AG08396 (cell line): ENCODE measurements at regions not wholly inside any gene's neighbourhood (a gene's known extent, or its start where the extent isn't known, plus 50 kb on each side); places are given as distances from the start of the nearest gene placed in this dataset.
"Not testable (repeated sequence)": the region's sequence is repeated elsewhere in the genome, so short reads cannot be mapped to it uniquely, and the experiment has no call there.

Source experiments
- DNase-seq: peaks from one replicate; pipeline ENCODE4 v3.0.0; 2012; ENCODE audit warnings: low spot score, mixed read lengths

DNA sequence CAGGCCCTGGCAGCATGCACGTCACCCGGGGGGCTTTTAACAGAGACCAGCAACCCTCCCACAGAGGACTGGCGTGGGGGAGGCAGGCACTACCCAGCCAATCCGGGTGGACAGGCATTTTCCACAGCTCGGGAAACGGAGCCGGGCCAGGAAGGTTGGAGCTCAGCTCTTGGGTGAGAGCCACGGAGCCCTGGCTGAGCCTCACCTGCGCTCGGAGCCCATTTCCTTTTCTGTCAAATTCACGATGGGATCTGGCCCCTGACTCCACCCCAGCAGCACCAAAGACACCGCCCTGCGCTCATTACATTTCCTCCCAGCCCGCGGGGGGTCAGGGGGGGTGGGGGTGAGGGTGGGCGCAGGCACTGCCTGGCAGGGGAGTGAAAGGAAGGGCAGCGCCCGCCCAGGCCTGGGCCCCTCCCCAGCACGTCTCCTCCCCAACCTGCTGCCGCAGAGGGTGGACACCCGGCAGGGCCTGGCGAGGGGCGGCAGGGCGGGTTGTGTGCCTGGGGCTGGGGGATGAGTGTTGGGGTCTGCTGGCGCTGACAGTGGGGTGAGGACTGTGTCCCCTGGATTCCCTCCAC, 145.4 kb downstream of the LAT start:
- DNase-seq = not testable (repeated sequence)

DNA sequence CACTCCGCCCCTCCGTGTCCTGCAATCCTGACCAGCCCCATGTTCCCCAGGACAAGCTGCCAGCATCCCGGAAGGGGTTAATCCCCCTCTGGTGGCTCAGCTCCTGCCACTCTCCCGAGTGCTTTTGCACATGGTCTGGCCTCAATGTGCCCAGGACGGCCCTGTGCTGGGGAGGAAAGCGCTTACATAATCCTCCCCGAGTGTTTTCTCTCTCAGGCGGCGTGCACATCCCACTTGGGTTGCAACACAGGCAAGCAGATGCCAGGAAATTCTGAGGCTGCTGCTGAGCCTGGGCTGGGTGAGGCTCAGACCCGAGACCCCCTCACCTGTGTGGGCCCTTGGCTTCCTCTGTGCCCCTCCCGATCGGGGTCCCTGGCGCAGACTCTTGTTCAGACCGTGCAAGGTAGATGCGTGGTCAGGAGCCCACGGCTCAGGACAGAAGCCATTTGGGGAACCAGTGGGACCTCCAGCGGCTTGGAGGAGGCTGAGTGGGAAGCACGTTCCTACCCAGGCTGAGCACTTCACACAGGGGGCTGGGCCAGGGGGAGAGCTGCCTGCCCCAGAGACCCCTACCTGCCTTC, 144.7 kb downstream of the LAT start:
- not testable (repeated sequence) for DNase-seq

DNA sequence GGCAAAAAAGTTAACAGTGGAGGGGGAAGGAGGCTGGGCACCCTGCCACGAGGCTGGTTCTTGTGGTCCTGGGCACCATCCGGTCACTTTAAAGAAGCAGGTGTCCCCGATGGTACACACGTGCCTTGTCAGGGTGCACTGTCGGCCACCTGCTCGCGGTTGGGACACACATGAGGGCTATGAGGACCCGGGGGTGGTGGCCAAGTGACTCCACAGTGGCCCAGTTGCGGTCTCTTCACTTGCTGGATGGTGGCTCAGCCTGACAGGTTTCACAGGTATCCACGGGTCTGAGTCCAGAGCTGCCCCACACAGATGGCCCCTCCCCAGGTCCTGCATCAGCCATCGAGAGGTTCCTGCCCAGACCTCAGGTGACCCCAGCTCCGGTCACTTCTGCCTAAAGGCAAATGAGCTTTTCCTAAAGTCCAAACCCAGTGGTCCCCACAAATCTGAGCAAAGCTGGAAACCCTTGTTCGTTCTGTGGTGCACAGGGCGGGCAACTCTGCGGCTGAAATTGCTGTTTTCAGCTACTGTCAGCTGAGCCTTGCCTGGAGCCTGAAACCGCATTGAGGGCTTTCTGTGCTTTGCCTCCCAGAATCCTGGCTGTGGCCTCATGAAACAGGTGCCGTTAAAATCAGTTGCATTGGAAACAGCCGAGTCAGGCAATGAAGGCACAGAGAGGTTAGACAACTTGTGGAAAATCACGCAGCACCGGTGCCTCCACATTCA, 144.0 kb downstream of the LAT start:
- not testable (repeated sequence) for DNase-seq

DNA sequence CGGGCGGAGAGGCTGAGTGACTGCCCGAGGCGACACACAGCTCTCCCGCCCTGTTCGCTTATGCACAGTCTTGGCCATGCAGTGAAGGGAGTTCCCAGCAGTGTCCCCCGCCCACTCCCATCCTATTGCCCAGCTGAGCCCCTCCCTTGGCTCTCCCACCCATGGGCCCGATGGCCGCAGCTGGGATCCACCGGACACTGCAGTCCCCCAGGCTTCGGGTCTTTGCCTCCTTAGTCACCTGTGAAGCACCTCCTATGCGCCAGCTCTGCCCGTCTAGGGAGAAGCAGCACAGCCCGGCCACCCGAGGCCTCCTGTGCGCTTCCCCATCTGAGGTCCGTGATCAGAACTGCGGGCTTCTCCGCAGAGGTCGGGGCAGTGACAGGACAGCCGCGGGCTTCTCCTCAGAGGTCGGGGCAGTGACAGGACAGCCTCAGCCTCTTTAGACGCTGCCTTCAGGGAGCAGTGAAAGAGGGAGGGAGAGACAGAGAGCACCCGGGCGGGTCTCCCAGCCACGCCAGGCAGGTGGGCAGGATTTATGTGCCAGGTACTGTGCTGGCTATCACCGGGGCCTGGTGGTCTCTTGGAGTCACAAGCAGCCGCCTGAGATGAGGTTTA, 143.1 kb downstream of the LAT start:
- DNase-seq = not testable (repeated sequence)

DNA sequence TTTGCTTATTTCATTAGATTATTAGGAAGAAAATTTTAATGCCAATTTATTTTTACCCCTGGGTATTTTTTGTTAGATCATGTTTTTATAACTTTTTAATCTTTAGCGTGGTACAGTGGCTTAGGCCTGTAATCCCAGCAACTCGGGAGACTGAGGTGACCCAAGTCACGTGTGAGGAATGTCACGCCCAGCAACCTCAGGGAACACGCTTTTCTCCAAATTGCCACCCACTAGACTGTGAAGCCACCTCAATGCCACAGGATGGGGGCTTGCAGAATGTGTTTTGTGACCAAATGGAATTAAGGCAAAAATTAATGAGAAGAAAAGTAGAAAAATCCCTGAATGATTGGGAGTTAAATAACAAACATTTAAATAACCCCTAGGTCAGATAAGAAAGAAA, 141.8 kb downstream of the LAT start:
- no peak for DNase-seq

DNA sequence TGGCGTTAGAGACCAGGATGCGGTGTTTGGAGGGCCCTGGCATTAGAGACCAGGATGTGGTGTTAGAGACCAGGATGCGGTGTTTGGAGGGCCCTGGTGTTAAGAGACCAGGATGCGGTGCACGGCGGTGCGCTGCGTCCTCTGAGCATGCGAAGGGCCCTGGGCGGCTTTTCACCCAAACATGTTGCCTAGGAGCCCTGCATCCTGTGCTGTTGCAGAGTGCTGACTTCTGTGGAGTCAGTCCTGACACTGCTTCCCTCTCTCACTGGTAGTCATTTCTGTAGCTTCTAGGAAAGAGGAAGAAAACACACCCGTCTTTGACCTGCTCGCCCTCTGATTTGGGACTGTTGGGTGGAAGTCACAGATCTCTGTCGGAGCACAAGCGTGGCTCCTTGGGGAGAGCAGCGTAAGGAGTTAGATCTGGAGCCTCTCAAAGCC, 141.2 kb downstream of the LAT start:
- DNase-seq = no peak

DNA sequence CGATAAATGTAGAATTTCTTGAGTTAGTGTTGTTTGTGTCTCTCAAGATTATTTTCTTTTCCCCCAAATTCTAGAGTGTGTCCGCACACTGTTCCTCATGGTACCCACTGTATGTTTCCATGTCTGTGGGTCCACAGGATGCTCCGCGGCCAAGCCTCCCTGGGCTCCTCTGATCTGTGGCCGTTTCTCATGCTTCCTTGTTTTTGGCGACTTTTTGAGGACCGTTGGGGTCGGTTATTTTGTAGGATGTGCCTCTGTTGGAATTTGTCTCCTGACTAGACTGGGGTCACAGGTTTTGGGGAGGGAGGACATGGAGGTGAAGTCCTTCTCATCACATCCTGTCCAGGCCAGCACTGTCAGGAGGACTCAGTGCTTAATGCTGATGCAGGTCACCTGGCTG, 140.0 kb downstream of the LAT start:
- no peak for DNase-seq

DNA sequence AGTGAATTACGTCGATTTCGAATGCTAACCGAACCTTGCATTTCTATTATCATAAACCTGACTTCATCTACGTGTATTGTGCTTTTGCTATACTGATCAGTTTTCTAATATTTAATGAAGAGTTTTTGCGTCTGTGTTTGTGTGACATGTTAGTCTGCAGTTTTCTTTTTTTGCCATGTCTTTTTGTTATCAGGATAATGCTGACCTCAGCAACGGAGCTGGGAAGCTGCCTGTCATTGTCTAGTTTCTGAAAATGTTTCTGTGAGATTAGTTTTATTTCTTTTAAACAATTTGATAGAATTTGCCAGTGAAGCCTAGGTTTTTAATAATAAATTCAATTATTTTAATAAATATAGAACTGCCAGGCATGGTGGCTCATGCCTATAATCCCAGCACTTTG, 139.3 kb downstream of the LAT start:
- not testable (repeated sequence) for DNase-seq

DNA sequence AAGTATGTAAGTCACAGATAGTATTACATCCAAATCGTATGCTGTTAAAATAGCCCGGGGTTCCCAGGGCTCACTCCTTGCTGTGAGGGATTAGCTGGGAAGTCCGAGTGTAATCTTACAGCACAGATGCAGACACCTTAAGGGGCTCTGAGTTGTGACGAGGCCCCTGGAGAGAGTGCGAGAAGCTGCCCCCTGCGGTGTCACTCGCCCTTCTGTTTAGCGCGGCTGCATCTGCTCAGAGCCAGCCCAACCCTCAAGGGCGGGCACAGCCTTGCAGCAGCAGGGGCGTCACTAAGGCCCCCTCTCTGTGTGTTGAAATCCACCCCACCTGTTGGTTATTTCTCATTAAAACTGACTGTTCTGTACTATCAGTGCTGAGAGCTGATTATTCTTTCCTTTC, 135.8 kb downstream of the LAT start:
- DNase-seq = not testable (repeated sequence)

DNA sequence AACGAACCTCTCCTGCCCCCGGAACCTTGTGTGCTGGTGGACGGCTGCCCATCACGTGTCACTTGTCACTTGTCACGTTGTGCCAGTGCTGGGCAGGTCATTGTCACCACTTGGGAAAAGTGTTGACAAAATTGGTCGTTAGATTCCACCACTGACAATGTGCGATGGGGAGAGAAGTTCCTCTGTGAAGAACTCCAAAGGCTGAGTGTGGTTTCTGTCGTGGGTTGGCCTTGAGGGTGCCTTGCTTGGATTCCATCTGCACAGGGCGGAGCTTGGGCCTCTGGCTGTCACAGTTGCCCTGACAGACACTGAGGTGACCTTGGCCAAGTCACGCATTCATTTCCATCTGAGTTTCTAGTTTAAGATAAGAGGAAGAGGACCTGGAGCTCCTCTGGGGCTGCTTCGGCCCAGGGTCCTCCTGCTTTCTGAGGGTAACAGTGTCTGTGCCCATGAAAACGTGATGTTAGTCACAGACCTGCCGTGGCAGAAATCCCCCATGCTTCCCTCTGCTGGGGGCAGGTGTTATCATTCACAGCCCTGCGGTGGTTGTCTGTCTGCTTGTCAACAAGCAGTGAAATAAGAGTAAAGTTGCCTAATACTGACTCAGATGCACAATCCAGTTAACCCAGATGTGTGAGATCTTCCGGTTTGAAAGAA, 133.6 kb downstream of the LAT start:
- not testable (repeated sequence) for DNase-seq

DNA sequence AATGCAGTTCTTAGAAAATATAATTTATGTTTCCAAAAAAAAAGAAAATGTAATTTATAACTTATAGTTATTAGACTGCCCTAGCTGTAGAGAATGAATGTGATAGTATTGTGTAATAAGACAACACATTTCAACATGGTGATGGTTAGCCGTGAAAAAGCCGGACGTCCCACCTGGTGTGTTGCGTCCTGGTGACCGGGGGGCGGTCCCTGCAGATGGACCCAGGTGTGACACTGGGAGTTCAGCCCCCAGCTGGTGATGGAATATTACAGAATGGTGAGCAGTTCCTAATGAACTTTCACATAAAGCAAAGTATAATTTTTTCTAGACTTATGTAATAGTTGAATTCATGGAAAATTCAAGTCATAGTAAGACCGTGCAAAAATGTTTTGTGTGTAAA, 132.8 kb downstream of the LAT start:
- no peak for DNase-seq

DNA sequence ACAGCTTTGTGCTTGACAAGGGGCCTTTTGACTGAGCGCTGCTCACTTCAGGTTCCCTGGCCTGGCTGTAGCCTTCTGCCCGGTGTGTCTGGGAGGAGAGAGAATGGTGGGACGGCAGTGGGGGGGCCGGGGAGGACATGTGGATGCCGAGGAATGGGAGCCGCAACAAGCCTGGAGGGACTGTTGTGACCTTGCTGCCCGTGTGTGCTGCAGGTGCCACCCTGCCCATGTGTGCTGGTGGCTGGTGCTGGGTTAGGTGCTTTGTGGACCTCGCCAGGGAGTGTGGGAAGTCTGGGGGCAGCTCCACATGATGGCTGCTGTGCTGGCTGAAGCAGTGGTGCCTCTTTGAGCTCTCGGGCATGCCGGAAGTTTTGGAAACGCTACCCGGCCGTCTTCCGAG, 132.1 kb downstream of the LAT start:
- no peak for DNase-seq

DNA sequence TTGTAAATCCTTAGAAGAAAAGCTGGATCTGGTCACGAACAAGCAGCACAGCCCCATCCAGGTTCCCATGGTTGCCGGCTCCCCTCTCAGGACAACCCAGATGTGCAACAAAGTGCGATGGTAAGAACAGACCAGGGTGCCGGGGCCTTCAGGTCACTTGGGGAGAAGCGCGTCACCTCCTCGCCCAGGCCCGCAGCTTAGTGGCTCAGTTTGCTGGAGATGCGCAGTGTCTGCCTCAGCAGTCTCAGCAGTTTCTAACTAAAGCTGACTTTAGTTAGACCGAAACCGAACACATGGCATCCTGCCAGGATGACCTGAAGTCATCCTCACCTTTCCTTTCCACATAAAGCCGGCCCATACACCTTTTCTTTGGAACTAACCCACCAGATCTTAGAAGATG, 131.4 kb downstream of the LAT start:
- not testable (repeated sequence) for DNase-seq

DNA sequence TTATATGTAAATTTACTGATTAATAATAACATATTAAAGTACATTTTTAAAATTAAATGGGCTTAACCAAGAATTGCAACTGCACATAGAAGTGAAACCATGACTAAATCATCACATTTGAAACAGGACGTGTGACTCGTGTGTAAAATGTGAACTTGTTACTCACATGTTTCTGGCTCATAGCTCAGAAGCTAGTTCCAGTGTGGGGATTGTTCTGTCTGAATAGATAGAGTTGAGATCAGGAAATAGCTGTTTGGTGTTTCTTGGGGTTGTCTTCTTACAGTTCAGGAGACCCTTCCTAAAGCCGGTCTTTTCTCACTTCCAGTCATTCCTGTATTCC, 130.9 kb downstream of the LAT start:
- not testable (repeated sequence) for DNase-seq

DNA sequence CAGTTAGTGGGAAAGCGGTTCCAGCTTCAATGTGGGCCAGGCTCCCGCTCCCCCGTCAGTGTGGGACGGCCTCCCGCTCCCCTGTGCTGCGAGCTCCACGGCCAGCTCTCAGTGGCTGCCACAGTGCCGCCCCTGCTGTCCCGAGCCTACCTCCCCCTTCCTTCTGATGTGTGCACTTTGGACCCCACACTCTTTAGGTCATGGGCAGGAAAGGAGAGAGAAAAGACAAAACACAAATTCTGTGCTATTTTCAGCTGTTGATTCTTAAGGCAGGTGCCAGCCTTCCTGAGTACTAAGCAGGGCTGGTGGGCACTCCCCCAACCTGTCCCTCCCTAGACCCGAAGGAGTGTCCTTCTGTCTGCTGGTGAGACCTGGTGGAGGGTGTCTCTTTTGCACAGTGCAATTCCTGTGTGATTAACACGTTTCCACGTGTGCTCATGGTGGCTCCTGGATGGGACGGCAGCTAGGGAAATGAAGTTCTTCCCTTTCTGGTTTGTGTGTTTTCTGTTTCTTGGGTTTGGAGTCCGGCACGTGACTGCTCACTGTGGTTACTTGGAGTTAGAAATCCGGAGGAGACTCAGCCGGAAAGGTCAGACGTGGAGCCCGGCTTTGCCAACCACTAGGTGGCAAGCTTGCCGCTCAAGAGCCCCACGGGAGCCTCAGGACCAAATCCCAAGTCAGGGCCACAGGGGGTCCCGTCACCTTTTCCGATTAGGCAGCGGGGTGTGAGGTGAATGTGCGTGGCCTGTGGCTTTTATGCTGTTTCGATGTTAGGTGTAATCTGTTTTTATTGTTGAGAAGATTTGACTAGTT, 130.3 kb downstream of the LAT start:
- peak; percentile 75 for DNase-seq

DNA sequence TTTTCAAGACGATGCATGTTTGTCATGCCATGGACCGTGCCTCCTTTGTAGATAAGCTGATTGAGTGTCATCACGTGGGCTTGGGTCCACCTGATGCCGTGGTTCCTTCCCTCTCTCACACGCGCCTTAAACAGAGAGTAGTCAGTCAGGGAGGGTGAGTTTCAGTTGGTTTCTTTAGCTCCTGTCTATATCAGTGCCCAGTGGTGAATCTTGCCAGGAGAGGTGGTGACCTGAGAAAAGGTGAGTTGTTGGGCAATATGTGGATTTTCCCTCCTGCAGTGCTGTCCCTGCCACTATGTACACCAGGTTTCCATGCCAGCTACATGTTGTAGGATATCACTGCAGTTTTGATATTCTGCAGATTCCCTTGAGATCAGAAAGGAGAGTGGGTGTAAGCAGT, 129.7 kb downstream of the LAT start:
- no peak for DNase-seq

DNA sequence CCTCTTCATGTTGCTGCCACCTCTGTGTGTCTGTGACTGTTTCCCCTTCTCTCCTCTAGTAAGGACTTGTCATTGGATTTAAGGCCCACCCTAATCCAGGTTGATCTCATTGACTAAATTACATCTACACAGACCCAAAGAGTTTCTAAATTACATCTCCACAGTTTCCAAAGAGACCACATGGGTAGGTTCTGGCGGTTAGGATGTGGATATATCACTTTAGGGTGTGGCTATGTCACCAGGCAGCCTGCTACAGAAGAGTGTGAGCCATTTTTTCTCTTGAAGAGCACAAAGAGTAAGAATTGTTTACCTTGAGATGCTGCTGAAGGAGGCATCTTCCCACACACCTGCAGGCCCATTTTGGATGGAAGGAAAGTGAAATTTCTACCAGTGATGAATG, 128.6 kb downstream of the LAT start:
- not testable (repeated sequence) for DNase-seq

DNA sequence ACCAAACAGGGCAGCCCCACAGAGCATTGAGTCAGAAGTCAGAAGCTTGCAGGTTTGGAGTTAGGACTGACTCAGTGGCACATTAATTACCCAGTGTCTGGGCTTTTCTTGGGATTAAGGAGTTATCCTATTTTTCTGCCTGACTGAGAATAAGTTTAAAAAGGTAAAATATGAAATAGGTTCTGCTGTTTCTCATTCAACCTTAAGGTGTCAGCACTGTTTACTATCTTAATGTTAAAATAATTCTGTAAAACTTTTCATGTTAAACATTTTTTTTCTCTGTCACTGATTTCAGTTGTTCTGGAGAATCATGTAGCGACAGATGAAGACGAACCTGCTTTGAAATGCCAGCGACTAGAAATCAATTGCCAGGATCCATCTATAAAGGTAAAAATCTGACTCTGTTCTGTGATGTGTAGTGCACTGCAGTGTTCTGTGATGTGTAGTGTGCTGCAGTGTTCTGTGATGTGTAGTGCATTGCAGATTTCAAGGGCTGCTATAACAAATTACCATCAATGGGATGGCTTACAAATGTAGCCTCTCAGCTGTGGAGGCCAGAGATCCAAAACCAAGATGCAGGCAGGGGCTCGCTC, 128.0 kb downstream of the LAT start:
- DNase-seq = no peak

DNA sequence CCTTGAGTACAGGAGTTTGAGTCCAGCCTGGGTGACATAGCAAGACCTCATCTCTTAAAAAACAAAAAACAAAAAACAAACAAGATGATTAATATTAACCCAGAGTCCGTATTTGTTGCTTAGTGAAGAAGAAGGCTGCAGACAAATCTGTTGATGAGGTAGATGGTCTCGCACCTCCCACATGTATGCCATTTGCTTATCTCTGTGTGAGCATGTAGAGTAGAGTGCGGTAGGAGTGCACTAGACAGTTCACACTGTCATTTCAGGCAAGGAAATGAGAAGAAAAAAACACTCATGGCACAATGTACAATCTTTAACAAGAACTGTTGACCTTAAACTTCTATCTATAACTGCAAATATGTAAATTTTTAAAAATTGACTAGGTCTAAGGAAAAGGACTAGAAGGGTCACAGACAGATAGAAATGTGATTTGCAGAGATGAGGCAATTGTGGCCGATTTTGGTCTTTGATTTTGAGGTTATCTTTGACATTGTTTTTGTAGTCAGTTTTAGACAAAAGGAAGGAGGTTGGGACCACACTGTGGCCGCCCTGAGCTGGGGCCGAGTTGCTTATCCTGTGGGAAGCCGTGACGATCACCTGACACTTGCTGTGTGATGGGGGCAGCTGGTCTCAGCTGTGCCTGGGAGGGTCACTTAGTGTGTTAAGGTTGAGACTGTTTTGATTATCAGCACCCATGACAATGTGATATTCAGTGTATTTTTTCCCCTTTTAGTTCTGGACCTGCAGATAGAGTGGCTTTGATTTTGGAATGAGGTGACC, 127.2 kb downstream of the LAT start:
- not testable (repeated sequence) for DNase-seq

DNA sequence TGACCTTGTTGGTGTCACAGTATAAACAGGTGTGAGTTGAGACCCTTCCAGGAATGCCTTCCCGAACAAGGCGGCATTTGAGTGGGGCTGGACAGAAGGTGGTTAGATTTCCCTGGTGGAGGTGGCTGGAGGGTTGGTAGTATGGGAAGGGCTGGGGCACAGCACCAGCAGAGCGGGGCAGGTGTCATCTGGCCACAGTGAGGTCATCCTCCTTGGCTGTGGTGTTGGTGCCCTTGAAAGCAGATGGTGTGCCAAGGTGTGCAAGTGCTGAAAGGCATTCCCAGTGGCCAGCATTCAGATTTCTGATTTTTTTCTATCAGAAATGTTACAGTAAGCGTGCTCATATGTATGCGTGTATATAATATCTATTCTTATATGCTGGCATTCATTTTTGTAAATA, 126.6 kb downstream of the LAT start:
- no peak for DNase-seq
